ENCODE measurements at regions not wholly inside any gene's neighbourhood (a gene's known extent, or its start where the extent isn't known, plus 50 kb on each side); places are given as distances from the start of the nearest gene placed in this dataset.

- Histone ChIP-seq H3K23ac (ENCODE audit: insufficient read length) (no peak overlapping the region), H3K27me3 (replicated peaks in 1 of 4; ENCODE audit: control insufficient read depth in 3 of 4, extremely low read depth in 1 of 4, insufficient read depth in 3 of 4, low read length in 3 of 4) (no peaks in the 10 kb centered on the region), H3K9me3 (ENCODE audit: insufficient read depth in 2 of 2, low read depth in 1 of 2, low read length in 1 of 2) (no peaks in the 10 kb centered on the region), H3K23me2 (ENCODE audit: low read depth, low read length) (no peaks in the 10 kb centered on the region; the same call in 1 of the 2 replicates), H4K91ac (replicated peaks; ENCODE audit: insufficient read length, low read length) (no peak overlapping the region), H3K27ac (ENCODE audit: low read depth, low read length) (no peak overlapping the region), H4K20me1 (replicated peaks in 1 of 2; ENCODE audit: control insufficient read depth in 1 of 2, insufficient read depth in 2 of 2, low read length in 2 of 2) (no peaks in the 10 kb centered on the region), H3K4me2 (ENCODE audit: insufficient read depth in 1 of 2, low read depth in 2 of 2, low read length in 2 of 2) (no peak overlapping the region), H2AK5ac (ENCODE audit: low read depth, low read length) (no peak overlapping the region), H2BK15ac (ENCODE audit: low read length) (no peak overlapping the region), H4K8ac (ENCODE audit: extremely low read depth, insufficient read depth, low read length) (no peak overlapping the region), H3K56ac (replicated peaks; ENCODE audit: insufficient read length, low read depth, low read length) (no peak overlapping the region), H3K14ac (ENCODE audit: insufficient read length) (no peak overlapping the region), H3K79me1 (ENCODE audit: low read depth, low read length) (no peaks in the 10 kb centered on the region), H3K4me1 (replicated peaks in 1 of 4; ENCODE audit: control insufficient read depth in 3 of 4, insufficient read depth in 4 of 4, low read length in 3 of 4) (peaks cover 0 to 5% (median 3%) of the 10 kb centered on the region in 4 experiments; a peak in 4 of 7 replicates), H2BK120ac (replicated peaks; ENCODE audit: low read depth, low read length) (no peak overlapping the region), H2BK12ac (ENCODE audit: low read depth, low read length) (no peak overlapping the region), H3K4me3 (ENCODE audit: extremely low read depth in 1 of 4, insufficient read depth in 2 of 4, low read depth in 3 of 4, low read length in 4 of 4) (no peak overlapping the region), H3K18ac (ENCODE audit: extremely low read depth, low read length) (no peak overlapping the region), H2BK20ac (ENCODE audit: low read length) (no peak overlapping the region; the same call in 1 of the 2 replicates), H2AFZ (ENCODE audit: low read length) (no peak overlapping the region), H3K4ac (replicated peaks; ENCODE audit: insufficient read length, low read depth, low read length) (no peak overlapping the region), H4K5ac (ENCODE audit: insufficient read length, low read depth, low read length) (no peak overlapping the region), H3K79me2 (ENCODE audit: control insufficient read depth in 1 of 2, insufficient read depth in 2 of 2, low read length in 2 of 2) (no peaks in the 10 kb centered on the region), H3K36me3 (ENCODE audit: control insufficient read depth in 2 of 4, insufficient read depth in 4 of 4, low read length in 3 of 4) (no peaks in the 10 kb centered on the region), H2BK5ac (ENCODE audit: low read depth, low read length) (no peak overlapping the region), H3K9ac (replicated peaks in 1 of 4; ENCODE audit: extremely low read depth in 1 of 4, low read depth in 3 of 4, low read length in 3 of 4) (no peak overlapping the region)
- ChIA-PET CTCF (ENCODE audit: partially characterized antibody) (interaction anchor here (0.7 to 5.1 kb wide), 4 partner anchors 10 to 97 kb away, joined by 3 to 25 read pairs (median 4); no protein-coding TSS in a partner anchor), POLR2A (ENCODE audit: partially characterized antibody) (interaction anchor here (1.0 to 1.4 kb wide), 2 partner anchors 10 to 200 kb away, joined by 3 to 4 read pairs; no protein-coding TSS in a partner anchor)
- no peak for TF ChIP-seq RXRA (IDR thresholded peaks at IDR 0.05; ENCODE audit: insufficient read depth, low read depth, low read length)
- no peak for TF ChIP-seq CHD1 (IDR thresholded peaks at IDR 0.05; ENCODE audit: low read depth, low read length)
- TF ChIP-seq JUN (IDR thresholded peaks at IDR 0.05; ENCODE audit: low read depth, low read length) = no peak
- TF ChIP-seq TBP (IDR thresholded peaks at IDR 0.05; ENCODE audit: low read depth, low read length) = no peak
- FAIRE-seq = no peak
- DNase-seq (ENCODE audit: low read depth in 1 of 2, low spot score in 2 of 2) = no peak
- 94% methylated on average over 7 of the region's 7 CpGs; no CpG with 5 or more reads in 1 of the 2 experiments for WGBS, 2 experiments (ENCODE audit: extremely low coverage in 1 of 2, insufficient coverage in 1 of 2, insufficient read length in 1 of 2, insufficient replicate concordance in 2 of 2, low coverage in 1 of 2, low lambda C conversion rate in 2 of 2, missing lambda C conversion rate in 1 of 2)
Observed at GRCh38 chr2:200746301-200746700, 65.4 kb upstream of the BZW1 start.
